Mesodermal cell (in vitro differentiated cells): ENCODE measurements at regions not wholly inside any gene's neighbourhood (a gene's known extent, or its start where the extent isn't known, plus 50 kb on each side); places are given as distances from the start of the nearest gene placed in this dataset.

Experiments
- H3K27ac ChIP-seq: 2 replicates; pipeline ENCODE4 v1.7.0; 2013; ENCODE audit warnings: mild to moderate bottlenecking, low read depth, low read length, moderate library complexity; ENCODE audit not compliant: severe bottlenecking
- H3K36me3 ChIP-seq: 2 replicates; pipeline ENCODE4 v1.7.1; 2013; ENCODE audit warnings: mild to moderate bottlenecking, low read length, moderate library complexity; ENCODE audit not compliant: control insufficient read depth, insufficient read depth
- H3K4me1 ChIP-seq: one replicate; pipeline ENCODE4 v1.7.1; 2013; ENCODE audit warnings: mild to moderate bottlenecking, low read length; ENCODE audit not compliant: insufficient read depth, control insufficient read depth, poor library complexity, severe bottlenecking
- H3K4me3 ChIP-seq: 2 replicates; pipeline ENCODE4 v1.7.0; 2013; ENCODE audit warnings: low read length, control low read depth, mild to moderate bottlenecking; ENCODE audit not compliant: insufficient read depth, poor library complexity, severe bottlenecking; ENCODE audit errors: extremely low read depth
- H3K9me3 ChIP-seq: 2 replicates; pipeline ENCODE4 v1.7.1; 2013; ENCODE audit warnings: mild to moderate bottlenecking, low read length, moderate library complexity; ENCODE audit not compliant: control insufficient read depth
- WGBS, 2 experiments: methylation state at CpG; one replicate each; pipeline ENCODE4 v1.1.5; 2013; ENCODE audit warnings: missing lambda C conversion rate in 2 of 2; ENCODE audit not compliant: insufficient coverage in 2 of 2; 5-methylcytosine and 5-hydroxymethylcytosine counted together

DNA sequence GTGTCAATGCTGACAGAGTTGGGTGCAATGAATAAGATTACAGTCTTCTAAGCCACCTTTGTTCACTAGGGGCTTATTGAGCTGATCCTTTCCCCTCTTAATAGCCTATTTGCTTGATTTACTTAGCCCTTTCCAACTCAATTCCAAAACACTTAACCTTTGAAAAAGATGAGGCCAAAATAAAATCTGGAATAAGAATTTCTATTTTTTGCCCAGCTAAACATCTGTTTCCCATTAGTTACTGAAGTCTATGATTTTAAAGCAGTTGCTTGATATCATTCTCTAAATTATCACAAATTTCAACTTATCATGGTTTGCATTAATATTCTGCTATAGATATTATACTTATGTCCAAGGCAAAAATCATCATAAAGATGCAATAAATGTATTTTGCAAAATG is 1272.0 kb upstream of the ACO1 start:
- Histone ChIP-seq H3K36me3 (no peaks in the 10 kb centered on the region), H3K27ac (no peak overlapping the region), H3K4me3 (no peak overlapping the region), H3K4me1 (no peaks in the 10 kb centered on the region), H3K9me3 (no peaks in the 10 kb centered on the region)

DNA sequence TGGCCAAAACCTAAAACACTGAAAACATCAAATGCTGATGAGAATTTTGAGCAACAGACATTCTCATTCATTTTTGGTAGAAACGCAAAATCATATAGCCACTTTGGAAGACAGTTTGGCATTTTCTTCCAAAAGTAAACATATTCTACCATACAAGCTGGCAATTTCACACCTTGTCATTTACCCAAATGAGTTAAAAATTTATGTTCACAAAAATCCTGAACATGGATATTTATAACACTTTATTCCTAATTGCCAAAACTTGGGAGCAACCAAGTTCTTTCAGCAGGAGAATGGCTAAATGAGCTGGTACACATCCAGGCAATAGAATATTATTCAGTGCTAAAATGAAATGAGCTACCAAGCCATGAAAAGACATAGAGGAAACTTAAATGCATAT is 1270.1 kb upstream of the ACO1 start:
- no peak overlapping the region for H3K4me3 ChIP-seq
- H3K4me1 ChIP-seq = no peaks in the 10 kb centered on the region
- no peaks in the 10 kb centered on the region for H3K36me3 ChIP-seq
- WGBS, 2 experiments = 100% methylated on average over 1 of the region's 1 CpG
- no peaks in the 10 kb centered on the region for H3K9me3 ChIP-seq
- H3K27ac ChIP-seq = no peak overlapping the region

DNA sequence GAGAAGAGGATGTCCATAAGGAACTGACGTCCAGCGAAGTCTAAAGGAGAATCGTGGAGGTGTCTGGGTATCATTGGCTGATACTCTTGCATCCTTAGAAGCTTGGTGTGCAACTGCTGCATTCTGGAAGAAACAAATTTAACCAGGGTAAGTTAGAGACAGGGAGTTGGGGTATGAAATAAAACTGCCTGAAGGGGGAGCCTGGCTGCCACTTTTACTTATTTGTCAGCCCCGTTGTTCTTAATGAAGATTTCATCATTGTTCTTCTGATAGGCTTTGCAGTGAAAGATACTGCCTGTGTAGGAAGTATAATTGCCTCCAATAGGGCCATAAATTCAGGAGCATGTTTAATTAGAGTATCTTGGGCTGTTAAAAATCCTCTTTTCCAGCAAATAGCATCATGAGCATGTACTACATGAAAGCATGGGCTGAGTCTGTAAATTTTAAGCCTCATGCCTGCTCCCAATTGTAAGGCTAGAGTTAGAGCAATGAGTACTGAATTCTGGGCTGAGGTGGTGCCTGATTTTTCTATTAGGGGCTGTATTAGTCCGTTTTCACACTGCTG is 1264.5 kb upstream of the ACO1 start:
- no peak overlapping the region for H3K4me3 ChIP-seq
- 52 to 72% methylated on average over 4 to 5 of the region's 5 CpGs for WGBS, 2 experiments
- H3K36me3 ChIP-seq = no peaks in the 10 kb centered on the region
- H3K9me3 ChIP-seq = no peaks in the 10 kb centered on the region
- no peak overlapping the region for H3K27ac ChIP-seq
- no peaks in the 10 kb centered on the region for H3K4me1 ChIP-seq

DNA sequence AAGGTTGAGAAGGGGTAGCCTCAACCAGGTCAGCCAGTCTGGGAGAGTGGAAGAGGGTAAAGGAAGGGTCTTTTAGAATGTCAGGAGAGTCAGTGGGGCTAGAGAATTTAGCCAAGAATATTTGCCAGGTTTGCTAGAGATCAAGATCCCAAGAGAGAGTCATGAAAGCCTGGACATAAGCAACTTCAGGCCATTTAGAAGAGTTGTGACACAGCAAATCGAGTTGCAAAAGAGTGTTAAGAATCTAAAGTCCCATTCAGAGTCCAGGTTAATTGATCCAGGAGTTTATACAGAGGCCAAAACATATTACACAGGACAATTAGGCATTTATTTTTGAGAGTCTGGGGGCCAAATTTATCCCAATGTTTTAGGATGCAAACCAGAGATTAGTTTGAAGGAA is 1260.1 kb upstream of the ACO1 start:
- no peaks in the 10 kb centered on the region for H3K4me1 ChIP-seq
- WGBS, 2 experiments = 86 to 88% methylated on average over 1 of the region's 1 CpG
- H3K36me3 ChIP-seq = no peaks in the 10 kb centered on the region
- H3K9me3 ChIP-seq = no peaks in the 10 kb centered on the region
- H3K4me3 ChIP-seq = no peak overlapping the region
- no peak overlapping the region for H3K27ac ChIP-seq

DNA sequence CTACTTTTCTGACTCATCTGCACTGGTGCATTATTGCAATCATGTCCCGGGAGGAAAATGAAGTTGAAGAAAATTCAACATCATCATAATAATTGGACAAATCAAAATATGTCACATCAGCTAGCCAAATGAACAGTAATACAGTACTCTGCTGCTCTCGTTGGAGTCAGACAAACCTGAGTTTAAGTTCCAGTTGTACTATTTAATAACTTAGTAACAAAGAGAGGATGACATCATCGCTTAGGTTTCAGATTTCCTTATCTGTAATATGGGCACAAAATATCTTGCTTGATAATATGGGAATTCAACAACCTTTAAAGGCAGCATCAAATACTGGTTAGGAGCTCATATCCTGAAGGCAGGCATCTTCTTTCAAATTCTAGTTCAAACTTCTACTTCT is 1248.9 kb upstream of the ACO1 start:
- no peaks in the 10 kb centered on the region for H3K36me3 ChIP-seq
- H3K4me3 ChIP-seq = no peak overlapping the region
- H3K4me1 ChIP-seq = peaks cover 9% of the 10 kb centered on the region
- no peak overlapping the region for H3K27ac ChIP-seq
- WGBS, 2 experiments = 100% methylated on average over 1 of the region's 3 CpGs; no CpG with 5 or more reads in 1 of the 2 experiments
- H3K9me3 ChIP-seq = no peaks in the 10 kb centered on the region

DNA sequence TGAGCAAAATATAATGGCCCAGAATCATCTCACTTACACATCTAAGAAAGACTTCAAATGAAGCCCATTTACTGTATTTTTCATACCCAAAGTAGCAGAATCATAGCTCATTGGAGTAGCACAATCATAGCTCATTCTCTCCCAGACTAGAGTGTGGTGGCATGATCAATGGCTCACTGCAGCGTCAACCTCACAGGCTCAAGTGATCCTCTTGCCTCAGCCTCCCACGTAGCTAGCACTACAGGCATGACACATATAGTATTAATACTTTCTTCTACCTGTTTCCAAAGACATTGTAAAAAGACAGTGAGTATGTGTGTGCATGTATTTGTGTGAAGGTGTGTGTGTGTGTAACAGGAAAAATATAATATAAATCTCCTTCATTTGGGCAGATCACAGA is 1247.9 kb upstream of the ACO1 start:
- Histone ChIP-seq H3K4me3 (no peak overlapping the region), H3K9me3 (no peaks in the 10 kb centered on the region), H3K27ac (no peak overlapping the region), H3K4me1 (peaks cover 9% of the 10 kb centered on the region), H3K36me3 (no peaks in the 10 kb centered on the region)
- 100% methylated on average over 1 of the region's 2 CpGs; no CpG with 5 or more reads in 1 of the 2 experiments for WGBS, 2 experiments

DNA sequence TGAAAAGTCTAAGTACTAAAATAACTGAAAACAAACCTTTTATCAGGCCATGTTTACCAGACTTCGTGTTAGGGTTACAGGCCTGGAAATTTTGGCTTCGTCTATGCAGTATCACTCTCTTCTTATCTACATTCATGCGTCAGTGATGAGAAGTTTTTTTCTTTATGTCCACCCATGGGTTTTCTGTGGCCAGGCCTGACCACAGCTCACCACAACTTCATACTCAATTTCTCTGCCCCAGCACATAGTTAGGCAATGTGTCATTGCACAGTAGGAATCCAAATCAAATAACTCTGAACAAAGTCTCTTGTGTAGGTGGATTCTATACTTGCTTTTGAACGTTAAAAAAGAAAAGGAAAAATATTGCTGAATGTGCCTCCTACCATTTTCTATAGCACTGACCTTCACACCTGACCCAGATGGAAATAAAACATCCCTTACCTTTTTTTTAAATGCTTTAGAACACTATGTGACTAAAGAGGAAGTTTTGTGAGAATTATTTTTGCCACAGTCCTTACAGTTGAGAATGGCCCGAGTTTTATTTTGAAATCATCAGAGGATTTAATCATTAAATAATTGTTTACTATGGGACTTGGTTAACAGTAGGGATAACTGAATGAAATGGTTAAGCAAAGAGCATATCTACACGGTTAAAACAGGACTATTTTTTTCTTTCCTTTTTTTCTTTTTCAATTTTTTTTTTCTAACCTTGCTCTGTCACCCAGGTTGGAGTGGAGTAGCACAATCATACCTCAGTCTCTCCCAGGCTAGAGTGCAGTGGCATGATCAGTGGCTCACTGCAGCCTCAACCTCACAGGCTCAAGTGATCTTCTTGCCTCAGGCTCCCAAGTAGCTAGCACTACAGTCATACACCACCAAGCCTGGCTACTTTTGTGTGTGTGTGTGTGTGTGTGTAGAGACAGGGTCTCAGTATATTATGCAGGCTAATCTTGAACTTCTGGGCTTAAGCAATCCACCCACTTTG is 1247.0 kb upstream of the ACO1 start:
- peaks cover 9% of the 10 kb centered on the region for H3K4me1 ChIP-seq
- H3K4me3 ChIP-seq = no peak overlapping the region
- H3K27ac ChIP-seq = peak overlapping the region; percentile 36
- 67% methylated on average over 4 of the region's 6 CpGs; no CpG with 5 or more reads in 1 of the 2 experiments for WGBS, 2 experiments
- no peaks in the 10 kb centered on the region for H3K9me3 ChIP-seq
- H3K36me3 ChIP-seq = no peaks in the 10 kb centered on the region

DNA sequence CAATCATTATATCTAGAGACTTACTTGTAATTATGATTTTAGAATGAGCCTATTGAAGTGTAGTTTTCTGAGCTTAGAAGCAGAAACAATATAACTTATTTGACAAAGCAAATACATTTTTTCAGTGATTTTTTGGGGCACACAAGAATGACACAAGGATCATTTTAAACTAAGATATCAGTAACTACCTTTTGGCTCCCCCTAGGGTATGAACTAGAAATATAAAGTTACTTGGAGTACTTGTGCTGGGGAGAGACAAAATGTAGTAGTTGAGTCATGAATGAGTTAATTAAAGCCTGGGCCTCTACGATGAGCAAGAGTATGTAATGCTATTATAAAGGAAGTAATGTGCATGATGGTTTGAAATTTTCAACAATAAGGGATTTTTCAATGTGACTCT is 1244.1 kb upstream of the ACO1 start:
- no CpG with 5 or more reads among the region's 1 CpG for WGBS, 2 experiments
- no peak overlapping the region for H3K4me3 ChIP-seq
- no peaks in the 10 kb centered on the region for H3K36me3 ChIP-seq
- no peak overlapping the region for H3K27ac ChIP-seq
- H3K9me3 ChIP-seq = no peaks in the 10 kb centered on the region
- H3K4me1 ChIP-seq = peaks cover 9% of the 10 kb centered on the region

DNA sequence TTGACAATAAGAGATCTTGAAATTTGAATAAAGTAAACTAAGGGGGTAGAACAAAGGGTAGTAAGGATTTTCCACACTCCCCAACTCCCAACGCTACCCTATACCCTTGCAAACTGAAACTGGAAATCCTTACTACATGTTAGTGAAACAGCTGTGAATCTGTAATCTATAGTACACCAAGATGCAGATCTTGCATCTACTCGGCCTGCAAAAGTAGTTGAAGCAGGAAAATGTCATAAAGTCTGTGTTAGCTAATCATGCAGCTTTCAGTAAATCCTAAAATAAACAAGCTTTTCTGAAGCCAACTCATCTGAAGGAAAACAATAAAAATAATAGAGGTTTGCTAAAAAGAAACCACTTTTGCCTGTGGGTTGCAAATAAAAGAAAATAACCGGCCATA is 1242.0 kb upstream of the ACO1 start:
- Histone ChIP-seq H3K36me3 (no peaks in the 10 kb centered on the region), H3K4me3 (no peak overlapping the region), H3K4me1 (peaks cover 5% of the 10 kb centered on the region), H3K9me3 (no peaks in the 10 kb centered on the region), H3K27ac (no peak overlapping the region)
- WGBS, 2 experiments = 0% methylated on average over 1 of the region's 3 CpGs; no CpG with 5 or more reads in 1 of the 2 experiments

DNA sequence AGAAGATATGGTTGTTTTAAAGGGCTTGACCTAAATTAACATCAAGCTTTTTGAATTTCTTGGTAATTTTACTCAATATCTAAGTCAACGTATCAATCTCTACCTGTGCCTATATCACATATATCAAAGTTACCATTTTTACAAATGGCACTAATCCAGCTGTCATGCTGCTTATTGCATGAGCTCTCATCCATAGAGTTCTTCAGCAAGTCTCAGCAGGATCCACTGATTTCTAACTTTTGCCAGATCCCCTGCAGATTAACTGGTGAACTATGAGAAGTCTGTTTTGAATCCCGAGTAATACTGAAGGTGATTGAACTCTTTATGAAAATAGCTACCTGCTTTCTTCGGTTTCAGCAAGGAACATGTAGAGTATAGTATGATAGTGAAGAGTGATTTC is 1239.8 kb upstream of the ACO1 start:
- Histone ChIP-seq H3K9me3 (no peaks in the 10 kb centered on the region), H3K4me3 (no peak overlapping the region), H3K4me1 (no peaks in the 10 kb centered on the region), H3K36me3 (no peaks in the 10 kb centered on the region), H3K27ac (no peak overlapping the region)
- WGBS, 2 experiments = 100% methylated on average over 1 of the region's 3 CpGs
